CD14-positive monocyte (primary cell): ENCODE measurements at regions not wholly inside any gene's neighbourhood (a gene's known extent, or its start where the extent isn't known, plus 50 kb on each side); places are given as distances from the start of the nearest gene placed in this dataset.

Experiments used
- DNase-seq, 3 donors: peaks; one replicate each; pipeline ENCODE4 v3.0.0-alpha.2; 2011 to 2022
- H2AFZ ChIP-seq: 2 replicates; pipeline ENCODE4 v1.6.0; 2012; ENCODE audit warnings: mild to moderate bottlenecking, low read depth, low read length, inconsistent platforms; ENCODE audit not compliant: insufficient read depth, poor library complexity, severe bottlenecking
- H3K27ac ChIP-seq, 2 donors: 1 replicate in 1 of 2; 2 replicates in 1 of 2; pipeline ENCODE4 v1.5.1; 2012 to 2013; ENCODE audit warnings: low read length in 2 of 2, control low read depth in 1 of 2, inconsistent platforms in 1 of 2, low read depth in 1 of 2, mild to moderate bottlenecking in 1 of 2
- H3K27me3 ChIP-seq, 2 donors: one replicate each; pipeline versions ENCODE4 v1.6.0 to v1.6.1; 2011 to 2013; ENCODE audit warnings: low read length in 2 of 2; ENCODE audit not compliant: control insufficient read depth in 2 of 2, insufficient read depth in 2 of 2
- H3K36me3 ChIP-seq, 2 donors: replicated peaks in 1 of 2; 1 replicate in 1 of 2; 2 replicates in 1 of 2; pipeline versions ENCODE4 v1.5.1 to v1.6.1; 2012 to 2013; ENCODE audit warnings: low read length in 2 of 2, control low read depth in 1 of 2, inconsistent platforms in 1 of 2, mild to moderate bottlenecking in 1 of 2; ENCODE audit not compliant: insufficient read depth in 2 of 2, control insufficient read depth in 1 of 2
- H3K4me1 ChIP-seq, 2 donors: 1 replicate in 1 of 2; 2 replicates in 1 of 2; pipeline versions ENCODE4 v1.5.1 to v1.6.1; 2012 to 2013; ENCODE audit warnings: low read length in 2 of 2, control low read depth in 1 of 2, inconsistent platforms in 1 of 2, mild to moderate bottlenecking in 1 of 2, moderate library complexity in 1 of 2; ENCODE audit not compliant: insufficient read depth in 2 of 2, control insufficient read depth in 1 of 2
- H3K4me2 ChIP-seq: replicated peaks from 2 replicates; pipeline ENCODE3; 2012; ENCODE audit warnings: low read length, moderate library complexity, mild to moderate bottlenecking; ENCODE audit not compliant: poor library complexity, severe bottlenecking; ENCODE audit errors: extremely low read depth
- H3K4me3 ChIP-seq, 3 experiments: fragments of 200-600 bp in 1 of 3; sonication (generic) in 1 of 3; replicated peaks in 1 of 3; 1 replicate in 2 of 3; 2 replicates in 1 of 3; pipeline ENCODE4 v1.5.1; 2011 to 2013; ENCODE audit warnings: low read length in 3 of 3, mild to moderate bottlenecking in 3 of 3, control low read depth in 2 of 3, low read depth in 2 of 3, inconsistent platforms in 1 of 3, moderate library complexity in 1 of 3
- H3K79me2 ChIP-seq: 2 replicates; pipeline ENCODE4 v1.6.0; 2012; ENCODE audit warnings: mild to moderate bottlenecking, control low read depth, inconsistent platforms, low read length, moderate library complexity; ENCODE audit not compliant: insufficient read depth
- H3K9ac ChIP-seq: 2 replicates; pipeline ENCODE4 v1.6.0; 2017; ENCODE audit warnings: low read length, mild to moderate bottlenecking; ENCODE audit not compliant: insufficient read depth, poor library complexity, severe bottlenecking
- H3K9me3 ChIP-seq, 2 donors: replicated peaks in 1 of 2; 1 replicate in 1 of 2; 2 replicates in 1 of 2; pipeline versions ENCODE4 v1.5.1 to v1.6.1; 2012 to 2013; ENCODE audit warnings: low read length in 2 of 2, control low read depth in 1 of 2; ENCODE audit not compliant: control insufficient read depth in 1 of 2, insufficient read depth in 1 of 2
- H4K20me1 ChIP-seq: 2 replicates; pipeline ENCODE4 v1.6.0; 2012; ENCODE audit warnings: mild to moderate bottlenecking, low read length, control low read depth, moderate library complexity; ENCODE audit not compliant: insufficient read depth
- H3K27ac Mint-ChIP-seq, 7 donors: one replicate each; pipeline ENCODE4 v1.8.0; 2020; ENCODE audit warnings: mild to moderate bottlenecking in 7 of 7, mixed read lengths in 7 of 7, moderate library complexity in 6 of 7, inconsistent platforms in 2 of 7
- H3K27me3 Mint-ChIP-seq, 3 donors: one replicate each; pipeline ENCODE4 v1.8.0; 2021 to 2022; ENCODE audit warnings: low read depth in 3 of 3, mild to moderate bottlenecking in 3 of 3, mixed read lengths in 3 of 3, moderate library complexity in 3 of 3, inconsistent platforms in 1 of 3
- H3K36me3 Mint-ChIP-seq, 2 donors: one replicate each; pipeline ENCODE4 v1.8.0; 2020; ENCODE audit warnings: mixed read lengths in 2 of 2, inconsistent platforms in 1 of 2, mild to moderate bottlenecking in 1 of 2
- H3K4me1 Mint-ChIP-seq: one replicate; pipeline ENCODE4 v1.8.0; 2020; ENCODE audit warnings: mild to moderate bottlenecking, mixed read lengths
- H3K4me3 Mint-ChIP-seq, 2 donors: one replicate each; pipeline ENCODE4 v1.8.0; 2020; ENCODE audit warnings: mild to moderate bottlenecking in 2 of 2, mixed read lengths in 2 of 2, moderate library complexity in 1 of 2
- H3K9me3 Mint-ChIP-seq, 7 donors: one replicate each; pipeline ENCODE4 v1.8.0; 2020 to 2022; ENCODE audit warnings: mixed read lengths in 7 of 7, mild to moderate bottlenecking in 6 of 7, moderate library complexity in 6 of 7, inconsistent platforms in 2 of 7
- CTCF ChIP-seq: fragments of 200-600 bp; IDR thresholded peaks from one replicate; pipeline ENCODE4 v1.8.0; 2022; ENCODE audit warnings: antibody characterized with exemption, mild to moderate bottlenecking
- WGBS: methylation state at CpG from one replicate; pipeline ENCODE4 v1.1.5; 2013; ENCODE audit warnings: missing lambda C conversion rate; ENCODE audit not compliant: insufficient coverage; 5-methylcytosine and 5-hydroxymethylcytosine counted together
- intact Hi-C, 2 donors: fragments of 100-400 bp; cut with micrococcal nuclease; formaldehyde crosslinking; loops; one replicate each; pipeline versions ENCODE4 v1.15.0 to v1.15.1; 2023

- H3K4me3 Mint-ChIP-seq, result no peak overlapping the region
- H3K27ac ChIP-seq, result no peak overlapping the region
- H2AFZ ChIP-seq, result no peak overlapping the region
- no peaks in the 10 kb centered on the region for H3K4me1 Mint-ChIP-seq
- H3K79me2 ChIP-seq, result no peaks in the 10 kb centered on the region
- H3K36me3 Mint-ChIP-seq, result no peaks in the 10 kb centered on the region
- no CpG with 5 or more reads among the region's 2 CpGs for WGBS
- H3K4me1 ChIP-seq, result no peaks in the 10 kb centered on the region
- no peaks in the 10 kb centered on the region for H3K27me3 ChIP-seq
- peak overlapping the region in 1 of 7 donors; percentile 30 for H3K27ac Mint-ChIP-seq
- H3K9me3 Mint-ChIP-seq, result peaks cover 0 to 3% (median 0%) of the 10 kb centered on the region in 7 donors
- no peaks in the 10 kb centered on the region for H4K20me1 ChIP-seq
- peaks cover 1 to 6% (median 4%) of the 10 kb centered on the region in 3 donors for H3K27me3 Mint-ChIP-seq
- H3K9ac ChIP-seq, result no peak overlapping the region
- no peaks in the 10 kb centered on the region for H3K36me3 ChIP-seq
- no peak overlapping the region for H3K4me3 ChIP-seq
- intact Hi-C loops, result no loop called here
- H3K4me2 ChIP-seq, result no peak overlapping the region
- DNase-seq, result no peak
- H3K9me3 ChIP-seq, result no peaks in the 10 kb centered on the region
- no peak for TF ChIP-seq CTCF
Measured at GRCh38 chr20:20793591-20793990, 81.1 kb upstream of the RALGAPA2 start.

GRCh38 chr20:20791664-20792568 is 79.5 kb upstream of the RALGAPA2 start:
- Histone ChIP-seq H3K4me1 (peaks cover 3 to 5% of the 10 kb centered on the region in 2 donors), H3K36me3 (no peaks in the 10 kb centered on the region), H3K9me3 (peaks cover 0 to 5% of the 10 kb centered on the region in 2 donors), H3K4me2 (no peak overlapping the region), H3K27me3 (no peaks in the 10 kb centered on the region), H3K4me3 (no peak overlapping the region), H2AFZ (no peak overlapping the region), H3K27ac (no peak overlapping the region), H3K79me2 (no peaks in the 10 kb centered on the region), H3K9ac (no peak overlapping the region), H4K20me1 (no peaks in the 10 kb centered on the region)
- intact Hi-C loops, result no loop called here
- DNase-seq, result no peak
- Mint-ChIP-seq H3K4me1 (peaks cover 6% of the 10 kb centered on the region), H3K27me3 (peaks cover 1 to 5% (median 4%) of the 10 kb centered on the region in 3 donors), H3K4me3 (no peak overlapping the region), H3K36me3 (peaks cover 5 to 11% of the 10 kb centered on the region in 2 donors), H3K9me3 (peaks cover 4 to 9% (median 7%) of the 10 kb centered on the region in 7 donors), H3K27ac (no peak overlapping the region)
- 90% methylated on average over 8 of the region's 14 CpGs for WGBS
- no peak for TF ChIP-seq CTCF
